ENCODE measurements at regions not wholly inside any gene's neighbourhood (a gene's known extent, or its start where the extent isn't known, plus 50 kb on each side); places are given as distances from the start of the nearest gene placed in this dataset.
"Not testable (repeated sequence)": the region's sequence is repeated elsewhere in the genome, so short reads cannot be mapped to it uniquely, and the experiment has no call there.

DNA sequence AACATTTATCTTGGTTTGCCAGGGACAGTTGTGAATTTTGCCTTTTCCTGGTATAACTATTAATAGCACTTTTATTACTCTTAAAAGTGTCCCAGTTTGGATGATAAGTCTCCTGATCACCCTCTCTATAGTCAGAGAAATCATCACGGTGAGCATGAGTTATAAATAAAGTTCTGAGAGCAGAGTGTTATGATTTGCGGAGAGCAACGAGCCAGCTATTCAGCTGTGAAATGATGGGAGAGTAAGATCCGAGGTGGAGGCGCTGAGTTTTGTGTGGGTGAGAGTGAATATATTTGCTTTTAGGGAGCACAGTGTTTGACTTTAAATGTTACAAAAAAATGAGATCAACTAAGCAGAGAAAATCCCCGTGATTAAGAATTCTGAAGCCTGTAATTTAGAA lies 179.6 kb downstream of the DSC3 start:
- H3K4me3 ChIP-seq (ENCODE audit: low read length in 2 of 2), result no peak overlapping the region
- POLR2A ChIA-PET (ENCODE audit: partially characterized antibody), result no interaction called here
- no peaks in the 10 kb centered on the region for H3K27me3 ChIP-seq (ENCODE audit: insufficient read depth, low read length)
- H3K9me3 ChIP-seq (ENCODE audit: control insufficient read depth in 1 of 2, low read length in 2 of 2), result no peaks in the 10 kb centered on the region
- Mint-ChIP-seq H3K36me3 (no peaks in the 10 kb centered on the region), H3K27me3 (no peaks in the 10 kb centered on the region), H3K4me1 (no peaks in the 10 kb centered on the region), H3K4me3 (no peak overlapping the region), H3K9me3 (peaks cover 0 to 24% (median 11%) of the 10 kb centered on the region in 8 donors), H3K27ac (no peak overlapping the region)
- no peaks in the 10 kb centered on the region for H3K36me3 ChIP-seq (ENCODE audit: insufficient read depth, low read length)
- no peaks in the 10 kb centered on the region for H3K4me1 ChIP-seq (ENCODE audit: insufficient read depth, low read length)
- CTCF ChIA-PET (ENCODE audit: partially characterized antibody), result no interaction called here
- intact Hi-C loops (cut with micrococcal nuclease), result no loop called here
- DNase-seq, result no peak
- no peak overlapping the region for H3K27ac ChIP-seq (ENCODE audit: low read depth, low read length)

DNA sequence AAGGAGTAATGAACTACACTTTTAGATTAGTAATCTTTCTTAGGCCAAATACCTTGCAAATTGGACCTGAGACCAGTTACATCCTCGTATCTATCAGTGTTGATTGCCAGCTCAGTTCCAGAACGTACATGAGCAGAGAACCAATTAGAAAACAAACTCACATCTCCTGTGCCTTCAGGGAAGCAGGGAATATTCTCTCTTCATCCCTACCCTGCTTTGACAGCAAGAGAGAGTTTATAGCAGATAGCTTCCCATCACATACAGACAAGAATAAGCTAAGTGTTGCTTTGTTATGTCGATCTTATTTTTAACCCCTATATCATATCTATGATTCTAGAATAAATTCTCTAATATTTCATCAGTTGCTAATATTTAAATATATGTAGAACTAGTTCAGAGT lies 181.8 kb downstream of the DSC3 start:
- H3K4me3 Mint-ChIP-seq, result no peak overlapping the region
- H3K4me1 ChIP-seq (ENCODE audit: insufficient read depth, low read length), result no peaks in the 10 kb centered on the region
- H3K27me3 Mint-ChIP-seq, result no peaks in the 10 kb centered on the region
- POLR2A ChIA-PET (ENCODE audit: partially characterized antibody), result no interaction called here
- no peak overlapping the region for H3K27ac Mint-ChIP-seq
- CTCF ChIA-PET (ENCODE audit: partially characterized antibody), result no interaction called here
- H3K36me3 ChIP-seq (ENCODE audit: insufficient read depth, low read length), result no peaks in the 10 kb centered on the region
- H3K4me3 ChIP-seq (ENCODE audit: low read length in 2 of 2), result no peak overlapping the region
- intact Hi-C loops (cut with micrococcal nuclease), result no loop called here
- no peaks in the 10 kb centered on the region for H3K4me1 Mint-ChIP-seq
- H3K9me3 ChIP-seq (ENCODE audit: control insufficient read depth in 1 of 2, low read length in 2 of 2), result no peaks in the 10 kb centered on the region
- no peak overlapping the region for H3K27ac ChIP-seq (ENCODE audit: low read depth, low read length)
- H3K27me3 ChIP-seq (ENCODE audit: insufficient read depth, low read length), result no peaks in the 10 kb centered on the region
- no peak for DNase-seq
- H3K9me3 Mint-ChIP-seq, result peaks cover 0 to 21% (median 7%) of the 10 kb centered on the region in 8 donors
- H3K36me3 Mint-ChIP-seq, result no peaks in the 10 kb centered on the region

DNA sequence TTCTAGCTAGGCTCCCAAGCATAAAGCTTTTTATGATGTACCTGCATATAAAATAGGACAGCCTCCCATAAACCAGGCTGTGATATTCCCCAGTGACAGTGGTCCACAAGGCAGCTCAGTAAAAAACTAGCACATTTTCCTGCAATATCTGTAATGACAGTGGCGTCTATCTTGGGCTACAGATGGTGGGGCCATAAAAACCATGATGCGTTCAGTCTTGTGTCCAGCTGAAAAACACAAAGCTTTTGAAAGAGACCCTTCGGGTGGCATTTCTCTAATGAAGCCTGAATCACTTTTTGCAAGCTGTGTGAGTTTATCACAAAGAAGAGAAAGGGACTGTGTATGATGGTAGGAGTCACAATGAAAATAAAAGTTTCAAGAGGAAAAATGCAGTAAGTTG lies 183.5 kb downstream of the DSC3 start:
- DNase-seq, result no peak
- Mint-ChIP-seq H3K27me3 (no peaks in the 10 kb centered on the region), H3K9me3 (peaks cover 0 to 16% (median 5%) of the 10 kb centered on the region in 8 donors), H3K36me3 (no peaks in the 10 kb centered on the region), H3K27ac (no peak overlapping the region), H3K4me3 (no peak overlapping the region), H3K4me1 (no peaks in the 10 kb centered on the region)
- intact Hi-C loops (cut with micrococcal nuclease), result no loop called here
- Histone ChIP-seq H3K36me3 (ENCODE audit: insufficient read depth, low read length) (no peaks in the 10 kb centered on the region), H3K4me3 (ENCODE audit: low read length in 2 of 2) (no peak overlapping the region), H3K9me3 (ENCODE audit: control insufficient read depth in 1 of 2, low read length in 2 of 2) (no peaks in the 10 kb centered on the region), H3K27ac (ENCODE audit: low read depth, low read length) (no peak overlapping the region), H3K4me1 (ENCODE audit: insufficient read depth, low read length) (no peaks in the 10 kb centered on the region), H3K27me3 (ENCODE audit: insufficient read depth, low read length) (no peaks in the 10 kb centered on the region)
- CTCF ChIA-PET (ENCODE audit: partially characterized antibody), result no interaction called here
- POLR2A ChIA-PET (ENCODE audit: partially characterized antibody), result no interaction called here

DNA sequence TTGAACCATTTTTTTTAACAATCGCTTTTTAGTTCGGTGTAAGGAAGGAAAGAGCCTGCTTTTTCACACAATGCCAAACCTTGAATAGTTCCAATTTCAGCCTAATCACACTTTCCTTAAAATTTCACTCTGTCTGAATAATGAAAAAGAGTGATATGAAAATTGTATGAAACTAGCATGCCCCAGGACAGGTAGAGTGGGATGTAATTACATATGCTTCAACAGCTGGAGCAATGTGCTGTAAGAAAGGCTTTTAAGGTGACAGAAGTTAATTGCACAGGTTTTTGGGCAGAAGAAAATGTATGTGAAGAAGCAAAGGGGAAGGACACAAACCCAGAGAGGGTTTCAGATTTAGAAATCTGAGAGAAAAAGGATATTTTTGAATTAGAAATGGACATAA lies 184.0 kb downstream of the DSC3 start:
- Histone ChIP-seq H3K4me1 (ENCODE audit: insufficient read depth, low read length) (no peaks in the 10 kb centered on the region), H3K9me3 (ENCODE audit: control insufficient read depth in 1 of 2, low read length in 2 of 2) (no peaks in the 10 kb centered on the region), H3K27me3 (ENCODE audit: insufficient read depth, low read length) (no peaks in the 10 kb centered on the region), H3K27ac (ENCODE audit: low read depth, low read length) (no peak overlapping the region), H3K4me3 (ENCODE audit: low read length in 2 of 2) (no peak overlapping the region), H3K36me3 (ENCODE audit: insufficient read depth, low read length) (no peaks in the 10 kb centered on the region)
- POLR2A ChIA-PET (ENCODE audit: partially characterized antibody), result no interaction called here
- DNase-seq, result no peak
- H3K9me3 Mint-ChIP-seq, result peaks cover 0 to 16% (median 5%) of the 10 kb centered on the region in 8 donors
- no peak overlapping the region for H3K4me3 Mint-ChIP-seq
- no peaks in the 10 kb centered on the region for H3K36me3 Mint-ChIP-seq
- H3K4me1 Mint-ChIP-seq, result no peaks in the 10 kb centered on the region
- intact Hi-C loops (cut with micrococcal nuclease), result no loop called here
- CTCF ChIA-PET (ENCODE audit: partially characterized antibody), result no interaction called here
- no peaks in the 10 kb centered on the region for H3K27me3 Mint-ChIP-seq
- no peak overlapping the region for H3K27ac Mint-ChIP-seq

DNA sequence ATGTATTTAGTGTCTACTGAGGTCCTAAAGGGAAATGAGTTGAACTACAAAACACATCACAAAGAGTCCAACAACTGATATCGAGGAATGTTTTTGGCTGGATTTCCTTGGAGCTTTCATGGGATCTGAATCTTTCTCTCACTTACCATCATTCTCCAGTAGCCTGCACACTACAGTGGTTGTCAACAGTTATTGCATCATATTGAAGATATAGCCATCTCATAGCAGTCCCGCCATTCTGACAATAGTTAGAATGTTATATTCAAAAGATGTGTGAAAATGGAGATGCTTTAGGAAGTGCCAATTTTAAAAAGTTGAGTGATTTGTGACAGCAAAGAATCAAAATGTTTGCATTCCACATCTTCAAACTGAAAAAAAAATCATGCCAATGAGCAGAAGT lies 186.8 kb downstream of the DSC3 start:
- Mint-ChIP-seq H3K27me3 (no peaks in the 10 kb centered on the region), H3K4me1 (no peaks in the 10 kb centered on the region), H3K4me3 (no peak overlapping the region), H3K9me3 (peaks cover 0 to 13% (median 3%) of the 10 kb centered on the region in 8 donors), H3K27ac (no peak overlapping the region), H3K36me3 (no peaks in the 10 kb centered on the region)
- Histone ChIP-seq H3K36me3 (ENCODE audit: insufficient read depth, low read length) (no peaks in the 10 kb centered on the region), H3K4me3 (ENCODE audit: low read length in 2 of 2) (no peak overlapping the region), H3K27me3 (ENCODE audit: insufficient read depth, low read length) (no peaks in the 10 kb centered on the region), H3K4me1 (ENCODE audit: insufficient read depth, low read length) (no peaks in the 10 kb centered on the region), H3K27ac (ENCODE audit: low read depth, low read length) (no peak overlapping the region), H3K9me3 (ENCODE audit: control insufficient read depth in 1 of 2, low read length in 2 of 2) (no peaks in the 10 kb centered on the region)
- ChIA-PET CTCF (ENCODE audit: partially characterized antibody) (no interaction called here), POLR2A (ENCODE audit: partially characterized antibody) (no interaction called here)
- no peak for DNase-seq
- intact Hi-C loops (cut with micrococcal nuclease), result no loop called here

DNA sequence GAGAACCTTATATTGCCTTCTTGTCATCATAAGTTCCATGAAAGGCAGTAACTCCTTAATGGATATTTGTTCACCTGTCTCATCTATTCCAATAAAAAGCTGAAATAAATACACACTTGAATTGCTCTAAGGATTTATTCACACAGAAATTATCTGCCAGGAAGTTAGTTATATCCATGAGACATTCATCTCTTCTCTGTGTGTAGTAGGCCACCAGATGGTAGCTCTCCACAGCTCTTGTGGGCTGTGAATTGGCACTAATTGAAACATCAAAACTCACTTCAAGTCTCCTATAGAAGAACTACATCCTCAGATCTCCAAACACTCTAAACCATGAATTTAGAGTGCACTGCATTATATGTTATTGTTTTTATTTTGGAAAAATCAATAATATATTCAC lies 189.6 kb downstream of the DSC3 start:
- CTCF ChIA-PET (ENCODE audit: partially characterized antibody), result no interaction called here
- Mint-ChIP-seq H3K27me3 (no peaks in the 10 kb centered on the region), H3K36me3 (no peaks in the 10 kb centered on the region), H3K4me3 (no peak overlapping the region), H3K27ac (no peak overlapping the region), H3K9me3 (peaks cover 0 to 15% (median 8%) of the 10 kb centered on the region in 8 donors), H3K4me1 (no peaks in the 10 kb centered on the region)
- Histone ChIP-seq H3K4me3 (ENCODE audit: low read length in 2 of 2) (no peak overlapping the region), H3K4me1 (ENCODE audit: insufficient read depth, low read length) (no peaks in the 10 kb centered on the region), H3K9me3 (ENCODE audit: control insufficient read depth in 1 of 2, low read length in 2 of 2) (no peaks in the 10 kb centered on the region), H3K27ac (ENCODE audit: low read depth, low read length) (no peak overlapping the region), H3K27me3 (ENCODE audit: insufficient read depth, low read length) (no peaks in the 10 kb centered on the region), H3K36me3 (ENCODE audit: insufficient read depth, low read length) (no peaks in the 10 kb centered on the region)
- intact Hi-C loops (cut with micrococcal nuclease), result no loop called here
- DNase-seq, result no peak
- POLR2A ChIA-PET (ENCODE audit: partially characterized antibody), result no interaction called here

DNA sequence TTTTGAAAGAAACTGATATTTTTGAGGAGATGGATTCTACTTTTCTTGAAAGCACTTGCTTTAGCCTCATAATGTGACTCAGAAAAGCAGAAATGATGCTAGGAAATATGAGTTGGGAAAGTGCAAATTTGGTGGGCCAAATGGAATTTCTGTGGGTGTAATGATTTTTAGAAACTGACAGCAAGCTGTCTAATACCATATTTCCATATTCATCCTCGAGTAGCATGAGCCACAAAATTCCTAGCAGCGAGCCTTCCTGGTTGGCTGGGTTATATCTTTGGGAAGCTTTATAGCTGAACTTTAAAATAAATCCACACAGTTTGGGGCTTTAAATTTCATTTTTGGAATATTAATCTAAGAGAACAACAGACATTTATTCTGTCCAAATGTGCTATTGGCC lies 190.0 kb downstream of the DSC3 start:
- no peak overlapping the region for H3K4me3 Mint-ChIP-seq
- Histone ChIP-seq H3K36me3 (ENCODE audit: insufficient read depth, low read length) (no peaks in the 10 kb centered on the region), H3K9me3 (ENCODE audit: control insufficient read depth in 1 of 2, low read length in 2 of 2) (no peaks in the 10 kb centered on the region), H3K4me3 (ENCODE audit: low read length in 2 of 2) (no peak overlapping the region), H3K4me1 (ENCODE audit: insufficient read depth, low read length) (no peaks in the 10 kb centered on the region), H3K27ac (ENCODE audit: low read depth, low read length) (no peak overlapping the region), H3K27me3 (ENCODE audit: insufficient read depth, low read length) (no peaks in the 10 kb centered on the region)
- H3K27me3 Mint-ChIP-seq, result no peaks in the 10 kb centered on the region
- peaks cover 0 to 14% (median 9%) of the 10 kb centered on the region in 8 donors for H3K9me3 Mint-ChIP-seq
- intact Hi-C loops (cut with micrococcal nuclease), result no loop called here
- no peak overlapping the region for H3K27ac Mint-ChIP-seq
- ChIA-PET CTCF (ENCODE audit: partially characterized antibody) (no interaction called here), POLR2A (ENCODE audit: partially characterized antibody) (no interaction called here)
- H3K36me3 Mint-ChIP-seq, result no peaks in the 10 kb centered on the region
- H3K4me1 Mint-ChIP-seq, result no peaks in the 10 kb centered on the region
- DNase-seq, result no peak

DNA sequence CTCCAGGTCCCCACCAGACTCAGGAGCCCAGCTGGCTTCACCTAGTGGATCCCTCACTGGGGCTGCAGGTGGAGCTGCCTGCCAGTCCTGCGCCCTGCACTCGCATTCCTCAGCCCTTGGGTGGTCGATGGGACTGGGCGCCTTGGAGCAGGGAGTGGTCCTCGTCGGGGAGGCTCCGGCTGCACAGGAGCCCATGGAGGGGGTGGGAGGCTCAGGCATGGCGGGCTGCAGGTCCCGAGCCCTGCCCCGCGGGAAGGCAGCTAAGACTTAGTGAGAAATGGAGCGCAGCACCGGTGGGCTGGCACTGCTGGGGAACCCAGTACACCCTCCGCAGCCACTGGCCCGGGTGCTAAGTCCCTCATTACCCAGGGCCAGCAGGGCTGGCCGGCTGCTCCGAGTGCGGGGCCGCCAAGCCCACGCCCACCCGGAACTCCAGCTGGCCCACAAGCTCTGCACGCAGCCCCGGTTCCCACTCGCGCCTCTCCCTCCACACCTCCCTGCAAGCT lies 203.4 kb downstream of the DSC3 start:
- DNase-seq; H3K36me3 Mint-ChIP-seq; intact Hi-C loops (cut with micrococcal nuclease); H3K27ac ChIP-seq (ENCODE audit: low read depth, low read length); H3K27me3 Mint-ChIP-seq; CTCF ChIA-PET (ENCODE audit: partially characterized antibody); H3K4me3 ChIP-seq (ENCODE audit: low read length in 2 of 2); POLR2A ChIA-PET (ENCODE audit: partially characterized antibody); H3K36me3 ChIP-seq (ENCODE audit: insufficient read depth, low read length); H3K4me3 Mint-ChIP-seq; H3K27me3 ChIP-seq (ENCODE audit: insufficient read depth, low read length); H3K4me1 ChIP-seq (ENCODE audit: insufficient read depth, low read length); H3K4me1 Mint-ChIP-seq; H3K27ac Mint-ChIP-seq; H3K9me3 ChIP-seq (ENCODE audit: control insufficient read depth in 1 of 2, low read length in 2 of 2): not testable (repeated sequence)
- H3K9me3 Mint-ChIP-seq, result peaks cover 0 to 27% (median 14%) of the 10 kb centered on the region in 8 donors

Data from CD4-positive, alpha-beta memory T cell (primary cell).